T-cell (primary cell): ENCODE measurements at regions not wholly inside any gene's neighbourhood (a gene's known extent, or its start where the extent isn't known, plus 50 kb on each side); places are given as distances from the start of the nearest gene placed in this dataset.

Experiments
- ATAC-seq, 4 experiments: fragments of 200-7000 bp in 3 of 4; fragments of 150-1000 bp in 1 of 4; cut with Tn5 transposase; replicated peaks in 1 of 4; 1 replicate in 3 of 4; 2 replicates in 1 of 4; pipeline ENCODE4 v1.10.0; 2021; ENCODE audit warnings: moderate library complexity in 3 of 4, mild to moderate bottlenecking in 2 of 4, moderate number of reproducible peaks in 1 of 4
- CTCF ChIA-PET, 2 donors: fragments of 300-600 bp; sonication (Branson Sonifier 250); formaldehyde crosslinking; loops; one replicate each; lab custom pipeline; 2022; ENCODE audit warnings: antibody characterized with exemption in 2 of 2; lab: Charles Lee
- POLR2A ChIA-PET, 2 donors: fragments of 300-600 bp; sonication (Branson Sonifier 250); formaldehyde crosslinking; loops; one replicate each; lab custom pipeline; 2022; ENCODE audit warnings: antibody characterized with exemption in 2 of 2; lab: Charles Lee
- DNase-seq, 35 experiments: peaks; one replicate each; pipeline versions ENCODE4 v3.0.0 to v3.0.0-alpha.2; 2013 to 2023
- H3K27ac ChIP-seq: one replicate; pipeline ENCODE4 v1.5.1; 2013; ENCODE audit warnings: low read length
- H3K27me3 ChIP-seq, 2 experiments: replicated peaks in 1 of 2; 1 replicate in 1 of 2; 2 replicates in 1 of 2; pipeline versions ENCODE4 v1.6.1 to v1.7.0; 2013; ENCODE audit warnings: low read length in 1 of 2, mixed read lengths in 1 of 2; ENCODE audit not compliant: control insufficient read depth in 2 of 2, insufficient read depth in 2 of 2; ENCODE audit errors: extremely low read depth in 1 of 2
- H3K36me3 ChIP-seq, 2 donors: 1 replicate in 1 of 2; 2 replicates in 1 of 2; pipeline versions ENCODE4 v1.6.1 to v1.7.0; 2013; ENCODE audit warnings: low read length in 1 of 2; ENCODE audit not compliant: control insufficient read depth in 2 of 2, insufficient read depth in 1 of 2; ENCODE audit errors: extremely low read depth in 1 of 2
- H3K4me1 ChIP-seq, 2 experiments: 1 replicate in 1 of 2; 2 replicates in 1 of 2; pipeline versions ENCODE4 v1.6.1 to v1.7.0; 2013; ENCODE audit warnings: low read length in 2 of 2, mixed read lengths in 1 of 2; ENCODE audit not compliant: insufficient read depth in 2 of 2, control insufficient read depth in 1 of 2; ENCODE audit errors: extremely low read depth in 1 of 2
- H3K4me3 ChIP-seq, 2 donors: 1 replicate in 1 of 2; 2 replicates in 1 of 2; pipeline versions ENCODE4 v1.5.1 to v1.7.0; 2013; ENCODE audit warnings: mild to moderate bottlenecking in 2 of 2, low read length in 1 of 2, moderate library complexity in 1 of 2; ENCODE audit not compliant: control insufficient read depth in 1 of 2; ENCODE audit errors: extremely low read depth in 1 of 2
- H3K9me3 ChIP-seq: 2 replicates; pipeline ENCODE4 v1.7.0; 2013
- H3K27ac Mint-ChIP-seq, 2 donors: one replicate each; pipeline ENCODE4 v1.8.0; 2020 to 2021; ENCODE audit warnings: mild to moderate bottlenecking in 2 of 2, mixed read lengths in 2 of 2
- H3K27me3 Mint-ChIP-seq, 2 donors: one replicate each; pipeline ENCODE4 v1.8.0; 2021 to 2022; ENCODE audit warnings: mixed read lengths in 2 of 2
- H3K36me3 Mint-ChIP-seq: one replicate; pipeline ENCODE4 v1.8.0; 2021; ENCODE audit warnings: mixed read lengths
- H3K4me1 Mint-ChIP-seq, 3 donors: one replicate each; pipeline ENCODE4 v1.8.0; 2020 to 2022; ENCODE audit warnings: mixed read lengths in 3 of 3, mild to moderate bottlenecking in 1 of 3
- H3K4me3 Mint-ChIP-seq, 3 donors: one replicate each; pipeline ENCODE4 v1.8.0; 2020 to 2022; ENCODE audit warnings: mild to moderate bottlenecking in 3 of 3, mixed read lengths in 3 of 3, moderate library complexity in 3 of 3
- H3K9me3 Mint-ChIP-seq, 3 donors: one replicate each; pipeline ENCODE4 v1.8.0; 2020 to 2022; ENCODE audit warnings: mixed read lengths in 3 of 3
- WGBS: methylation state at CpG from one replicate; pipeline ENCODE4 v1.1.5; 2013; ENCODE audit warnings: missing lambda C conversion rate; ENCODE audit not compliant: insufficient coverage; 5-methylcytosine and 5-hydroxymethylcytosine counted together

GRCh38 chr13:77379508-77379907 is 52.6 kb upstream of the MYCBP2 start:
- CTCF ChIA-PET = interaction anchor here (0.7 kb wide), 2 partner anchors 45 to 110 kb away, joined by 3 read pairs; no protein-coding TSS in a partner anchor
- H3K27ac ChIP-seq = no peak overlapping the region
- POLR2A ChIA-PET = no interaction called here
- no peak overlapping the region for H3K27ac Mint-ChIP-seq
- H3K4me3 Mint-ChIP-seq = no peak overlapping the region
- H3K27me3 ChIP-seq = no peaks in the 10 kb centered on the region
- no peak for DNase-seq
- no peaks in the 10 kb centered on the region for H3K36me3 ChIP-seq
- no peaks in the 10 kb centered on the region for H3K9me3 Mint-ChIP-seq
- H3K4me3 ChIP-seq = no peak overlapping the region
- no peaks in the 10 kb centered on the region for H3K27me3 Mint-ChIP-seq
- peaks cover 0 to 5% (median 4%) of the 10 kb centered on the region in 3 donors for H3K4me1 Mint-ChIP-seq
- ATAC-seq = no peak
- H3K36me3 Mint-ChIP-seq = no peaks in the 10 kb centered on the region
- no peaks in the 10 kb centered on the region for H3K4me1 ChIP-seq
- no peaks in the 10 kb centered on the region for H3K9me3 ChIP-seq
- whole genome bisulfite sequencing = 100% methylated on average over 1 of the region's 2 CpGs

GRCh38 chr13:77378662-77379061 is 51.8 kb upstream of the MYCBP2 start:
- ChIA-PET POLR2A (no interaction called here), CTCF (no interaction called here)
- DNase-seq (no peak), ATAC-seq (no peak)
- no peak overlapping the region for H3K27ac Mint-ChIP-seq
- no peaks in the 10 kb centered on the region for H3K36me3 Mint-ChIP-seq
- H3K4me1 ChIP-seq = no peaks in the 10 kb centered on the region
- H3K36me3 ChIP-seq = no peaks in the 10 kb centered on the region
- no peaks in the 10 kb centered on the region for H3K9me3 Mint-ChIP-seq
- H3K9me3 ChIP-seq = no peaks in the 10 kb centered on the region
- H3K4me1 Mint-ChIP-seq = peaks cover 0 to 5% (median 4%) of the 10 kb centered on the region in 3 donors
- H3K27ac ChIP-seq = no peak overlapping the region
- no peak overlapping the region for H3K4me3 ChIP-seq
- H3K27me3 Mint-ChIP-seq = no peaks in the 10 kb centered on the region
- H3K4me3 Mint-ChIP-seq = no peak overlapping the region
- H3K27me3 ChIP-seq = no peaks in the 10 kb centered on the region

GRCh38 chr13:77377016-77377415 is 50.1 kb upstream of the MYCBP2 start:
- DNase-seq = no peak
- Mint-ChIP-seq H3K27ac (no peak overlapping the region), H3K4me1 (peaks cover 0 to 5% (median 4%) of the 10 kb centered on the region in 3 donors), H3K4me3 (no peak overlapping the region), H3K36me3 (no peaks in the 10 kb centered on the region), H3K9me3 (no peaks in the 10 kb centered on the region), H3K27me3 (no peaks in the 10 kb centered on the region)
- Histone ChIP-seq H3K4me1 (no peaks in the 10 kb centered on the region), H3K9me3 (no peaks in the 10 kb centered on the region), H3K36me3 (no peaks in the 10 kb centered on the region), H3K27ac (no peak overlapping the region), H3K27me3 (no peaks in the 10 kb centered on the region), H3K4me3 (no peak overlapping the region)
- CTCF ChIA-PET = no interaction called here
- POLR2A ChIA-PET = no interaction called here
- WGBS = no CpG with 5 or more reads among the region's 1 CpG
- no peak for ATAC-seq
